HL-60 (cell line): ENCODE measurements at regions not wholly inside any gene's neighbourhood (a gene's known extent, or its start where the extent isn't known, plus 50 kb on each side); places are given as distances from the start of the nearest gene placed in this dataset.

Experiments used
- GABPA ChIP-seq: IDR thresholded peaks from 2 replicates; pipeline ENCODE4 v1.6.1; 2012; ENCODE audit warnings: low read depth
- POLR2AphosphoS5 ChIP-seq: IDR thresholded peaks from 2 replicates; pipeline ENCODE4 v1.6.1; 2012; ENCODE audit warnings: low read depth
- TF ChIP-seq, protein P1 (sequence below): IDR thresholded peaks from one replicate; pipeline ENCODE4 v1.5.1; 2011; ENCODE audit warnings: low read length, control low read depth, inconsistent platforms; ENCODE audit not compliant: insufficient read depth

DNA sequence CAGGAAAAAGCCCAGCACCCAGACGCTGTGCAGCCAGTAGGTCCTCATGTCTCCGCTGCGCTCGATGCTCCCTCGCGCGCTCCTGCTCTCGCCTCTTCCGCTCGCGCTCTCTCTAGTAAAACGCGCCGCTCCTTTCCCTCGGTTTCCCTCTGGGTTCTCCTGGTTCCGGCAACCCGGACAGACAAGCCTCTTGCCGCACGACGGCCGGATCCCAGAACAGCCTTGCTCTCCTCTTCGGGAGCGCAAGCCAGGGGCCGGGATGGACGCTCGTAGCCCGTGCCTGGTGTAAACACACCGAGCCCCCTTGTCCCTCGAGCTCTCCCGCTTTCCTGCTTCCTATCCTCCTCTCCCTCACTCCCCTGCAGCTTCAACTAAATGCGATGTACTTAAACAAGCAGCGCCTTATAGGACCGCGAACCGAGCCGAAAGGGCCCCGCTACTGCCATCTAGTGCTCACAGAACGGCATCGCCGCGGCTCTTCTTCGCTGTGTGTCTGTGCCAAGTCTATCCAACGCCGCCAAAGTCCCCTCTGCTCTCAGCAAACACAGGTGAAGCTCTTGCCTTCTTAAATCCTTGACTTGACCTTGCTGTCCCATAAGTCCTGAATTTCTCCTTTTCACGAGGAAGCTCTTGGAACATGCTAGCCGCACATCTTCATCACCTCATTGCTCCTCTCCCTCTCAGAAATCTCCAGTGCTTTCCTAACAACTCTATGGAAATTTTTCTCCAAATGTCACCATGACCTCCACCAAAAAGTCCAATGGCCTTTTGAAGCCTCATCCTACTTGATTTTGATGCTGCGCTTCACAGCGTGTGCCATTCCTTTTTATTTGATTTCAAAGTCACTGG is 1037.2 kb downstream of the IGSF11 start:
- TF ChIP-seq, protein P1, sequence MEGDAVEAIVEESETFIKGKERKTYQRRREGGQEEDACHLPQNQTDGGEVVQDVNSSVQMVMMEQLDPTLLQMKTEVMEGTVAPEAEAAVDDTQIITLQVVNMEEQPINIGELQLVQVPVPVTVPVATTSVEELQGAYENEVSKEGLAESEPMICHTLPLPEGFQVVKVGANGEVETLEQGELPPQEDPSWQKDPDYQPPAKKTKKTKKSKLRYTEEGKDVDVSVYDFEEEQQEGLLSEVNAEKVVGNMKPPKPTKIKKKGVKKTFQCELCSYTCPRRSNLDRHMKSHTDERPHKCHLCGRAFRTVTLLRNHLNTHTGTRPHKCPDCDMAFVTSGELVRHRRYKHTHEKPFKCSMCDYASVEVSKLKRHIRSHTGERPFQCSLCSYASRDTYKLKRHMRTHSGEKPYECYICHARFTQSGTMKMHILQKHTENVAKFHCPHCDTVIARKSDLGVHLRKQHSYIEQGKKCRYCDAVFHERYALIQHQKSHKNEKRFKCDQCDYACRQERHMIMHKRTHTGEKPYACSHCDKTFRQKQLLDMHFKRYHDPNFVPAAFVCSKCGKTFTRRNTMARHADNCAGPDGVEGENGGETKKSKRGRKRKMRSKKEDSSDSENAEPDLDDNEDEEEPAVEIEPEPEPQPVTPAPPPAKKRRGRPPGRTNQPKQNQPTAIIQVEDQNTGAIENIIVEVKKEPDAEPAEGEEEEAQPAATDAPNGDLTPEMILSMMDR: peak; percentile 78
- no peak for TF ChIP-seq POLR2AphosphoS5
- TF ChIP-seq GABPA: no peak
